ENCODE measurements at regions not wholly inside any gene's neighbourhood (a gene's known extent, or its start where the extent isn't known, plus 50 kb on each side); places are given as distances from the start of the nearest gene placed in this dataset.

DNA sequence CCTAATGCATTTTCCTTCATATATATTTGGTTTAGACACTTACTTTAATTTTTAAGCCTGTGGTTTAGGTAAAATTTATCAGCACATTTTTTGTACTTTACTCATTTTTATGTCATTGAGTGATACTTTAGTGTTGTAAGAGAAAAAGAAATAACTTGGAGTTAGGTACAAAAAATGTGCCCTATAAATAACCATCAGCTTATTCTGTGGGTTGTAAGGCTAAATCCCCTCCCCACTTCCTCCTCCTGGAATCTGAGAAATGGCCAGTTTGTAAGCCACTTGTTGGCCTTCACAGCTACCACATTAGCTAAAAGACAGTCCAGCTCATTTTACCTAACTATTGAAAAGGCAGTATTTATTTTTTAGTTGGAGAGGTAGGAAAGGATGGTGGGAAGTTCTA is 576.3 kb downstream of the PKHD1 start:
- FAIRE-seq (no peak), ATAC-seq (no peak), DNase-seq (ENCODE audit: low spot score) (no peak)
- Histone ChIP-seq H3K27me3 (ENCODE audit: control insufficient read depth in 1 of 2, insufficient read depth in 2 of 2, low read length in 2 of 2) (no peaks in the 10 kb centered on the region), H3K36me3 (replicated peaks in 1 of 2; ENCODE audit: control insufficient read depth in 1 of 2, insufficient read depth in 2 of 2, low read length in 2 of 2) (no peaks in the 10 kb centered on the region), H3K4me2 (ENCODE audit: low read depth, low read length) (no peak overlapping the region), H3K4me1 (ENCODE audit: insufficient read depth, low read length) (no peaks in the 10 kb centered on the region), H3K4me3 (replicated peaks in 1 of 3; ENCODE audit: insufficient read depth in 1 of 3, low read depth in 2 of 3, low read length in 3 of 3) (no peak overlapping the region), H3K79me2 (ENCODE audit: insufficient read depth, low read length) (no peaks in the 10 kb centered on the region), H4K20me1 (ENCODE audit: insufficient read depth, low read length) (no peaks in the 10 kb centered on the region), H3K9me3 (ENCODE audit: low read length) (no peaks in the 10 kb centered on the region), H3K9ac (ENCODE audit: insufficient read depth, low read depth, low read length) (no peak overlapping the region), H2AFZ (ENCODE audit: low read length) (no peak overlapping the region), H3K27ac (ENCODE audit: extremely low read length, insufficient read depth, low read length) (no peak overlapping the region)
- TF ChIP-seq FOXJ3 (CRISPR knock-in tag; IDR thresholded peaks at IDR 0.05; ENCODE audit: borderline replicate concordance) (no peak), ZNF7 (CRISPR knock-in tag; IDR thresholded peaks at IDR 0.05) (no peak), SIN3A (IDR thresholded peaks at IDR 0.05; ENCODE audit: borderline replicate concordance, low read depth, low read length) (no peak)
- ChIA-PET CTCF (ENCODE audit: low intra/inter-chr PET ratio, low total read pairs) (no interaction called here), POLR2A (no interaction called here)
- BruUV-seq (replicated peaks): no TSS peak
- intact Hi-C loops (cut with micrococcal nuclease; ENCODE audit: unreplicated experiment): no loop called here
- in situ Hi-C loops (cut with HindIII; ENCODE audit: extremely low pct_ligation_motif_present, low pct_unique_long_range_greater_than_20kb): no loop called here

DNA sequence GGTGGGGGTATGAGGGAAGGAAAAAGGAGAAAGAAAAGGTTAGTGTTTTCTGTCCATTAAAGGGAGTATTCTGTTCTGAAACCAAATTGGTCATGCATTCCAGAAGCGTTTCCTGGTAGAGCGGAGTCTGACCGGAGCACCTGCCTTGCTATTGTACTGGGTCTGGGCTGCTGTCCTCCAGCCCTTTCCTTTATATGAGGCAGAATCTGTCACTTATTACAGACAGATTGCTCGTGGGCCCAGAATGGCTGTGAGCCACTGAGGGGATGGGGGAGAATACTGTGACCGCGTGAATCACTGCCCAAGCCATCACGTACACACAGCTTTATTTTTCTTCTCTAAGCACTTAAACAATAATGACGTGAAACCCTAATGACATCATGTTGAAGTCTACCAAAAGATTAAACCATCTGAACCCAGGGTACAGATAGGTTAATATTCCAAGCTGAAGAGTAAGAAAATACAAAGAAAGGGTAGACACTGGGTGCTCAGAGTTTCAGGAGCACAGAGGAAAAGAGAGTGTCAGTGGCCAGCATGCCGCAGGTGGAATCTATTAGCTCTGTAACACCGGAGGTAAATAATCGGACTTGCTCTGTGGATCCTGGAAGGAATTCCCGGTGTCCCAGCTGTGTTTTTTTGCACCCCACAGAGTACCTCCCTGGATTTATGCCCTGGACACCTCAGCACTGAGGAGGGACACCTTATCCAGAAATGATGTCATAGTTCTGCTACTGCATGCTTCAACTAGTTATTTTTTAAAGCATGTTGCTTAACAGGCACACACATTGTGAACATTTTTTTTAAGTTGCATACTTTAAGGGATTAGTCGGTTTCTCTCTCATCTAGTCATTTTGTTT is 573.3 kb downstream of the PKHD1 start:
- Histone ChIP-seq H3K36me3 (replicated peaks in 1 of 2; ENCODE audit: control insufficient read depth in 1 of 2, insufficient read depth in 2 of 2, low read length in 2 of 2) (no peaks in the 10 kb centered on the region), H3K4me1 (ENCODE audit: insufficient read depth, low read length) (no peaks in the 10 kb centered on the region), H3K27ac (ENCODE audit: extremely low read length, insufficient read depth, low read length) (no peak overlapping the region), H3K27me3 (ENCODE audit: control insufficient read depth in 1 of 2, insufficient read depth in 2 of 2, low read length in 2 of 2) (no peaks in the 10 kb centered on the region), H3K79me2 (ENCODE audit: insufficient read depth, low read length) (no peaks in the 10 kb centered on the region), H3K9me3 (ENCODE audit: low read length) (no peaks in the 10 kb centered on the region), H4K20me1 (ENCODE audit: insufficient read depth, low read length) (no peaks in the 10 kb centered on the region), H3K9ac (ENCODE audit: insufficient read depth, low read depth, low read length) (no peak overlapping the region), H3K4me3 (replicated peaks in 1 of 3; ENCODE audit: insufficient read depth in 1 of 3, low read depth in 2 of 3, low read length in 3 of 3) (no peak overlapping the region), H3K4me2 (ENCODE audit: low read depth, low read length) (no peak overlapping the region), H2AFZ (ENCODE audit: low read length) (no peak overlapping the region)
- ChIA-PET CTCF (ENCODE audit: low intra/inter-chr PET ratio, low total read pairs) (interaction anchor here (1.5 kb wide), 1 partner anchor 698 kb away, joined by 3 read pairs; no protein-coding TSS in a partner anchor), POLR2A (no interaction called here)
- BruUV-seq (replicated peaks): no TSS peak
- 32% methylated on average over 13 of the region's 13 CpGs for WGBS (ENCODE audit: low lambda C conversion rate)
- intact Hi-C loops (cut with micrococcal nuclease; ENCODE audit: unreplicated experiment) (no loop called here), in situ Hi-C loops (cut with HindIII; ENCODE audit: extremely low pct_ligation_motif_present, low pct_unique_long_range_greater_than_20kb) (no loop called here)
- FAIRE-seq (no peak), DNase-seq (ENCODE audit: low spot score) (no peak), ATAC-seq (no peak; the same call in 2 of the 3 replicates)
- peak; percentile 72 for TF ChIP-seq ATF7 (IDR thresholded peaks at IDR 0.05)
- TF ChIP-seq ATF7 (CRISPR knock-in tag; IDR thresholded peaks at IDR 0.05): no peak
- no peak for TF ChIP-seq ZNF781 (CRISPR knock-in tag; IDR thresholded peaks at IDR 0.05; ENCODE audit: borderline replicate concordance, not compliant biosample characterization)
- TF ChIP-seq, protein P1, sequence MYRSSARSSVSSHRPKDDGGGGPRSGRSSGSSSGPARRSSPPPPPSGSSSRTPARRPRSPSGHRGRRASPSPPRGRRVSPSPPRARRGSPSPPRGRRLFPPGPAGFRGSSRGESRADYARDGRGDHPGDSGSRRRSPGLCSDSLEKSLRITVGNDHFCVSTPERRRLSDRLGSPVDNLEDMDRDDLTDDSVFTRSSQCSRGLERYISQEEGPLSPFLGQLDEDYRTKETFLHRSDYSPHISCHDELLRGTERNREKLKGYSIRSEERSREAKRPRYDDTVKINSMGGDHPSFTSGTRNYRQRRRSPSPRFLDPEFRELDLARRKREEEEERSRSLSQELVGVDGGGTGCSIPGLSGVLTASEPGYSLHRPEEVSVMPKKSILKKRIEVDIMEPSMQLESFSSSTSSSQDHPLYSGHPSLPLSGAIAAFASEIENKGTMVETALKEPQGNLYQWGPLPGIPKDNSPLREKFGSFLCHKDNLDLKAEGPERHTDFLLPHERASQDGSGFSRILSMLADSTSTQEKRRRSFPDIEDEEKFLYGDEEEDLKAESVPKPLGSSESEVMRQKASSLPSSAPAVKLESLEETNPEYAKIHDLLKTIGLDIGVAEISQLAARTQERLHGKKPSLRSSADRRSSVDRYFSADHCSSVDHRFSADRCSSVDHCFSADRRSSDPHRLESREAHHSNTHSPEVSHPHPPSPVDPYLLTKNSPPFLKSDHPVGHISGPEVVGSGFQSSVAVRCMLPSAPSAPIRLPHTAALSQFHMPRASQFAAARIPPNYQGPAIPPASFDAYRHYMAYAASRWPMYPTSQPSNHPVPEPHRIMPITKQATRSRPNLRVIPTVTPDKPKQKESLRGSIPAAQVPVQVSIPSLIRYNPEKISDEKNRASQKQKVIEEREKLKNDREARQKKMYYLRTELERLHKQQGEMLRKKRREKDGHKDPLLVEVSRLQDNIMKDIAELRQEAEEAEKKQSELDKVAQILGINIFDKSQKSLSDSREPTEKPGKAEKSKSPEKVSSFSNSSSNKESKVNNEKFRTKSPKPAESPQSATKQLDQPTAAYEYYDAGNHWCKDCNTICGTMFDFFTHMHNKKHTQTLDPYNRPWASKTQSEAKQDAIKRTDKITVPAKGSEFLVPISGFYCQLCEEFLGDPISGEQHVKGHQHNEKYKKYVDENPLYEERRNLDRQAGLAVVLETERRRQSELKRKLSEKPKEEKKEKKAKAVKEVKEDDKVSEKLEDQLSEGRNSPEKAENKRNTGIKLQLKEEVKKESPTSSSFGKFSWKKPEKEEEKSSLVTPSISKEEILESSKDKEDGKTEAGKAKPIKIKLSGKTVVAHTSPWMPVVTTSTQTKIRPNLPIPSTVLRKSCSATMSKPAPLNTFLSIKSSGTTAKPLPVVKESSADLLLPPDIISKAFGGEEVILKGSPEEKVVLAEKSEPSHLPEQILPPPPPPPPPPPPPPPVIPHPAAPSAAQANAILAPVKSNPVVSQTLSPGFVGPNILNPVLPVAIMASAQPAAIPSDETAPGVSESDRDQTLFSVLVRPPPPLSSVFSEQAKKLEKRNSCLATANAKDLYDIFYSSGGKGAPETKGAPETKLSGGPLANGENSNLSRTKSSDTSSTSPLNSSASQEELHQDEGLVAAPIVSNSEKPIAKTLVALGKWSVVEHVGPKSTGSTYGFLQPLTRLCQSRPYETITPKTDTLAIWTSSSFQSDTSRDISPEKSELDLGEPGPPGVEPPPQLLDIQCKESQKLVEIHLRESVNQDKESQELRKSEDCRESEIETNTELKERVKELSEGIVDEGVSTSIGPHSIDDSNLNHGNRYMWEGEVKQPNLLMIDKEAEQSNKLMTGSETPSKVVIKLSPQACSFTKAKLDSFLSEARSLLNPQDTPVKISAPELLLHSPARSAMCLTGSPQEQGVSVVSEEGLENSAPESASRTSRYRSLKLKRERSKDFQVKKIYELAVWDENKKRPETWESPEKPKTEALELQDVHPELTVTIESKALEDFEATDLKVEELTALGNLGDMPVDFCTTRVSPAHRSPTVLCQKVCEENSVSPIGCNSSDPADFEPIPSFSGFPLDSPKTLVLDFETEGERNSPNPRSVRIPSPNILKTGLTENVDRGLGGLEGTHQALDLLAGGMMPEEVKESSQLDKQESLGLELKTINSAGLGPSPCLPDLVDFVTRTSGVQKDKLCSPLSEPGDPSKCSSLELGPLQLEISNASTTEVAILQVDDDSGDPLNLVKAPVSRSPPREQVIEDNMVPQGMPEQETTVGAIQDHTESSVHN (CRISPR knock-in tag; IDR thresholded peaks at IDR 0.05): no peak
- TF ChIP-seq ZNF672 (CRISPR knock-in tag; IDR thresholded peaks at IDR 0.05): no peak
- TF ChIP-seq CREB1 (IDR thresholded peaks at IDR 0.05): peak; percentile 70
- no peak for TF ChIP-seq CREB1 (CRISPR knock-in tag; IDR thresholded peaks at IDR 0.05)
- TF ChIP-seq RFXANK (CRISPR knock-in tag; IDR thresholded peaks at IDR 0.05): no peak
